ENCODE measurements at regions not wholly inside any gene's neighbourhood (a gene's known extent, or its start where the extent isn't known, plus 50 kb on each side); places are given as distances from the start of the nearest gene placed in this dataset.

- 100% methylated on average over 1 of the region's 5 CpGs; no CpG with 5 or more reads in 1 of the 2 experiments for WGBS, 2 experiments (ENCODE audit: extremely low coverage in 2 of 2, insufficient read length in 1 of 2)
- Histone ChIP-seq H3K56ac (ENCODE audit: extremely low read depth, insufficient read depth, low read length) (no peak overlapping the region), H3K4me1 (ENCODE audit: control insufficient read depth, insufficient read depth, low read length) (no peaks in the 10 kb centered on the region), H3K18ac (ENCODE audit: low read depth, low read length) (no peak overlapping the region), H3K36me3 (ENCODE audit: control insufficient read depth, insufficient read depth, low read length) (no peaks in the 10 kb centered on the region; the same call in 1 of the 2 replicates), H2BK120ac (ENCODE audit: low read depth, low read length) (no peak overlapping the region), H3K9ac (ENCODE audit: low read depth, low read length) (no peak overlapping the region), H2BK20ac (ENCODE audit: low read depth, low read length) (no peak overlapping the region), H4K5ac (ENCODE audit: low read depth, low read length) (no peak overlapping the region), H4K20me1 (ENCODE audit: insufficient read depth, low read length) (no peaks in the 10 kb centered on the region), H2BK5ac (ENCODE audit: low read depth, low read length, poor library complexity, severe bottlenecking) (no peak overlapping the region), H4K8ac (ENCODE audit: low read depth in 2 of 2, low read length in 2 of 2) (no peak overlapping the region), H3K9me1 (ENCODE audit: insufficient read depth, low read length) (no peaks in the 10 kb centered on the region), H4K91ac (ENCODE audit: insufficient read depth, low read depth, low read length) (no peak overlapping the region), H3K4me3 (ENCODE audit: insufficient read depth, low read depth, low read length) (no peak overlapping the region), H3K27ac (ENCODE audit: insufficient read depth, low read length) (no peak overlapping the region), H3K9me3 (ENCODE audit: control insufficient read depth, insufficient read depth, low read length) (no peaks in the 10 kb centered on the region), H2AK9ac (replicated peaks; ENCODE audit: low read depth, low read length, poor library complexity) (no peak overlapping the region), H3K79me1 (ENCODE audit: low read depth in 1 of 2, low read length in 2 of 2) (no peaks in the 10 kb centered on the region), H2AK5ac (ENCODE audit: low read depth, low read length) (no peak overlapping the region), H2BK15ac (ENCODE audit: low read depth, low read length) (no peak overlapping the region), H3K4ac (ENCODE audit: low read depth, low read length) (no peak overlapping the region), H3K23ac (ENCODE audit: low read depth, low read length) (no peak overlapping the region), H3K27me3 (ENCODE audit: control insufficient read depth, insufficient read depth, low read length) (peaks cover 2% of the 10 kb centered on the region; the same call in 1 of the 2 replicates), H3K4me2 (ENCODE audit: low read depth, low read length) (no peak overlapping the region), H3K14ac (replicated peaks; ENCODE audit: low read depth, low read length) (no peak overlapping the region), H2AFZ (replicated peaks; ENCODE audit: low read length, poor library complexity) (no peak overlapping the region)
- DNase-seq (no peak), ATAC-seq (ENCODE audit: low read depth) (no peak)
- no TSS peak for BruUV-seq (replicated peaks)
- in situ Hi-C loops (cut with MboI; ENCODE audit: low sequenced_read_pairs), result loop anchor here (25.0 kb wide), 3 partner anchors 359 to 1034 kb away; partner anchors contain the start of gene CCNT2
- dilution Hi-C loops (cut with HindIII; ENCODE audit: low sequenced_read_pairs, unreplicated experiment), result no loop called here
- CTCF ChIA-PET, result no interaction called here
- intact Hi-C loops (cut with micrococcal nuclease), result no loop called here
- TF ChIP-seq BHLHE40 (IDR thresholded peaks at IDR 0.05; ENCODE audit: low read depth, low read length) (no peak), POLR2A (IDR thresholded peaks at IDR 0.05; ENCODE audit: low read depth, low read length) (no peak), MAFK (IDR thresholded peaks at IDR 0.05; ENCODE audit: low read depth, low read length) (no peak), CEBPB (IDR thresholded peaks at IDR 0.05; ENCODE audit: low read depth, low read length) (no peak), RCOR1 (IDR thresholded peaks at IDR 0.05; ENCODE audit: insufficient replicate concordance, low read length) (no peak), RAD21 (IDR thresholded peaks at IDR 0.05; ENCODE audit: low read length) (no peak), USF2 (IDR thresholded peaks at IDR 0.05; ENCODE audit: low read depth, low read length) (no peak), NFE2L2 (IDR thresholded peaks at IDR 0.05; ENCODE audit: low read depth, low read length) (no peak), FOS (IDR thresholded peaks at IDR 0.05; ENCODE audit: low read depth, low read length) (no peak), MAZ (IDR thresholded peaks at IDR 0.05; ENCODE audit: borderline replicate concordance, low read depth, low read length) (no peak), CHD1 (IDR thresholded peaks at IDR 0.05; ENCODE audit: low read depth, low read length) (no peak), CTCF (conservative IDR thresholded peaks at IDR 0.05; ENCODE audit: low read depth, low read length) (no peak), MXI1 (IDR thresholded peaks at IDR 0.05; ENCODE audit: borderline replicate concordance, low read depth, low read length) (no peak), ELK1 (IDR thresholded peaks at IDR 0.05; ENCODE audit: borderline replicate concordance, low read depth, low read length) (no peak), RFX5 (IDR thresholded peaks at IDR 0.05; ENCODE audit: low read depth, low read length) (no peak), SMC3 (IDR thresholded peaks at IDR 0.05; ENCODE audit: low read depth, low read length) (no peak)
- POLR2A ChIA-PET (ENCODE audit: unreplicated experiment), result no interaction called here
These were observed 310.1 kb upstream of the NCKAP5 start for GRCh38 chr2:133878326-133878725.
